ENCODE measurements at regions not wholly inside any gene's neighbourhood (a gene's known extent, or its start where the extent isn't known, plus 50 kb on each side); places are given as distances from the start of the nearest gene placed in this dataset.

DNA sequence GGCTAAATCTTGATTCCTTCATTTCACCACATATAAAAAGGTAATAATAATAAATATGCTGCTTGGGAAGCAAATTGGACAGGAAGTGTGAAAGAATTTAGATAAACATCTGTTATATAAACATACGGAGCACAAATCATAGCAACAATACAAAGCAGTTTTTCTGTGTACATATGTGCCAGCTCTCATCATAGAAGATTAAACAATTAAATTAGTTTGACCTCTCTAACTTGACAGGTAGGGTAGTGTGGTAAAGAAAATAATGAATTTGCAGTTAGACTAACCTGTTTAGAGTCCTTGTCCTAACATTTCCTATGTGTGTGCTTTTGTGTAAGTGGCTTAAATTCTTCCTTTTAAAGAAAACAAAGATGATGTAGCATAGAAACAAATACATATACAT lies 995.7 kb upstream of the TENM4 start:
- Histone ChIP-seq H3K27me3 (no peaks in the 10 kb centered on the region), H3K36me3 (no peaks in the 10 kb centered on the region), H3K4me3 (no peak overlapping the region), H3K9me3 (no peaks in the 10 kb centered on the region), H3K4me1 (no peaks in the 10 kb centered on the region), H3K27ac (no peak overlapping the region)
- TF ChIP-seq, protein P1, sequence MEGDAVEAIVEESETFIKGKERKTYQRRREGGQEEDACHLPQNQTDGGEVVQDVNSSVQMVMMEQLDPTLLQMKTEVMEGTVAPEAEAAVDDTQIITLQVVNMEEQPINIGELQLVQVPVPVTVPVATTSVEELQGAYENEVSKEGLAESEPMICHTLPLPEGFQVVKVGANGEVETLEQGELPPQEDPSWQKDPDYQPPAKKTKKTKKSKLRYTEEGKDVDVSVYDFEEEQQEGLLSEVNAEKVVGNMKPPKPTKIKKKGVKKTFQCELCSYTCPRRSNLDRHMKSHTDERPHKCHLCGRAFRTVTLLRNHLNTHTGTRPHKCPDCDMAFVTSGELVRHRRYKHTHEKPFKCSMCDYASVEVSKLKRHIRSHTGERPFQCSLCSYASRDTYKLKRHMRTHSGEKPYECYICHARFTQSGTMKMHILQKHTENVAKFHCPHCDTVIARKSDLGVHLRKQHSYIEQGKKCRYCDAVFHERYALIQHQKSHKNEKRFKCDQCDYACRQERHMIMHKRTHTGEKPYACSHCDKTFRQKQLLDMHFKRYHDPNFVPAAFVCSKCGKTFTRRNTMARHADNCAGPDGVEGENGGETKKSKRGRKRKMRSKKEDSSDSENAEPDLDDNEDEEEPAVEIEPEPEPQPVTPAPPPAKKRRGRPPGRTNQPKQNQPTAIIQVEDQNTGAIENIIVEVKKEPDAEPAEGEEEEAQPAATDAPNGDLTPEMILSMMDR (IDR thresholded peaks at IDR 0.05) = no peak
- no peak for DNase-seq
- intact Hi-C loops (cut with DNase I; ENCODE audit: low total_unique reads) = no loop called here

DNA sequence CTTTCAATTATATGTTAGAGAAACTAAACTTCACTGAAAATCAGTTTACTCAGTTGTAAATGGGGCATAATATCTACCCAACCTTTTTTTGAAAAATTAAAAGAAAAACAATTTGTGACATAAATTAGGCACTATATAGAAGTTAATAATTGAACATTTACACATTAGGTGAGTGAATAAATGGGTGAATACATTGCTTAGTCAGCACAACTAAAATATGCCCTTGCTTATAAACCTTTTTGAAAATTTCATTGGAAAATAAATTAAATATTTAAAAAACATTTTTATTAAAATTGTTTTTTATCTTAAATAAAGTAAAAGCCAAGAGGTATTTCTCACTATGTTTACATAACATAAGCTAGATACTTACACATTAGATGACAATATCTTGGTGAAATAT lies 994.5 kb upstream of the TENM4 start:
- no peaks in the 10 kb centered on the region for H3K9me3 ChIP-seq
- H3K27ac ChIP-seq = no peak overlapping the region
- no peak for DNase-seq
- intact Hi-C loops (cut with DNase I; ENCODE audit: low total_unique reads) = no loop called here
- H3K36me3 ChIP-seq = no peaks in the 10 kb centered on the region
- H3K27me3 ChIP-seq = no peaks in the 10 kb centered on the region
- H3K4me3 ChIP-seq = no peak overlapping the region
- TF ChIP-seq, protein P1 (IDR thresholded peaks at IDR 0.05) = no peak
- no peaks in the 10 kb centered on the region for H3K4me1 ChIP-seq

DNA sequence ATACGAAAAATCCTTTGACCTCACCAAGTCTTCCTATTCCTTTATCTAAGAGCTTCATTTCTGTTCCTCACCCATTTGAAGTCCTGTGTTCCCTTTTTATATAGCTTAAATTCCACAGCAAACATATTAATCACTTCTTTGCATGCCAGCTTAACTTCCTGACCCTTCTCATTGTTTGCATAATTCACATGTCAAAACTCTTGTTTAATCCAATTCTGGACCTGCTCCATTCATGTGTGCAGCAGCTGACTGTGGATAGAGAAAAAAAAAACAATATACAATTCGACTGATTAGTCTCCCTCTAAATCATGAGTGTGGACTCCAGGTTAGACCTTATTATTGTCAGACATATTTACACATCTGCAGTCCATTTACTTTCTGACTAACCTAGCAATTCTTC lies 991.2 kb upstream of the TENM4 start:
- TF ChIP-seq, protein P1 (IDR thresholded peaks at IDR 0.05) = no peak
- no peak for DNase-seq
- Histone ChIP-seq H3K4me1 (no peaks in the 10 kb centered on the region), H3K9me3 (no peaks in the 10 kb centered on the region), H3K36me3 (no peaks in the 10 kb centered on the region), H3K4me3 (no peak overlapping the region), H3K27ac (no peak overlapping the region), H3K27me3 (no peaks in the 10 kb centered on the region)
- intact Hi-C loops (cut with DNase I; ENCODE audit: low total_unique reads) = no loop called here

DNA sequence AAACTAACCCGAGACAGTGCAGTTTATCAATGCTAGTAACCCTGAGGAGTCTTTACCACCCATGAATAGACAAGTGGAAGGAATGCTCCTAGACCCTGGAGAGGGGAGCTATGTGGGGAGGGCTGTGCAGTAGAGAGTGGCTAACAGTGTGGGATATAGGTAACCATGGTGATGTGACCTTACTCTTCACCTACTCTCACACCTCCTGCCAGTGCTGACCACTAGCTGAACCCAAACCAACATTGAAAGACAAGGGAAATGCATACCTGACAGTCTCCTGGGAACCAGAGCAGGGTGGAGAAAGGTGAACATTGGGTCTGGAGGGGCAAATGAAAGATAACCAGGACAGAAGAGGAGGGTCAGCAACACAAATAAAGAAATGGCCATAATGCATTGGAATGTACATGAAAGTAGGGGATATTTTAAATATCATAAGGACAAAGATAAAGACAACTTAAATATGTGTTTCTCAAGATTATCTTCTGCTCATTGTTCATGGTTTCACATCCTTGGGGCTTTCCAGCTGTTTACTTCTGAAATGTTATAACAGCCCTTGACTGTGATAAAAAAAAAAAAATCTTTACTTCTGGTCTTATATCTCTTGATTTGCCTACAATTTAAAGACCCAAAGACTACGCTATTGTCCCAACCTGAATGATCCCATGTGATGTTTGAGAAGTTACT lies 983.3 kb upstream of the TENM4 start:
- TF ChIP-seq, protein P1 (IDR thresholded peaks at IDR 0.05) = no peak
- no peak overlapping the region for H3K27ac ChIP-seq
- H3K36me3 ChIP-seq = no peaks in the 10 kb centered on the region
- H3K4me1 ChIP-seq = no peaks in the 10 kb centered on the region
- intact Hi-C loops (cut with DNase I; ENCODE audit: low total_unique reads) = no loop called here
- H3K9me3 ChIP-seq = no peaks in the 10 kb centered on the region
- DNase-seq = no peak
- no peaks in the 10 kb centered on the region for H3K27me3 ChIP-seq
- no peak overlapping the region for H3K4me3 ChIP-seq

DNA sequence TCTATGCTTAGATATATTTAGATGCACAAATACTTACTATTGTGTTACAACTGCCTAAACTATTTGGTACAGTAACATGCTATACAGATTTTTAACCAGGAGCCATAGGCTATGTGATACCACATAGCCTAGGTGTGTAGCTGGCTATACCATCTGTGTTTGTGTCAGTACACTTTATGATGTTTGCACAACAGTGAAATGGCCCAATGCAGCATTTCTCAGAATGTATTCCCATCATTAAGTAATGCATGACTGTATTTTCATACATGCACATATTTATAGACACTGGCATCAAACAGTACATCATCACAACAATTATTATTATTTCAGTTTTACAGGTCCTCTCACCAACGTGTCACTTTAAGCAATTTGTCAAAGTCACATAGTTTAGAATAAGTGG lies 979.5 kb upstream of the TENM4 start:
- no peak overlapping the region for H3K27ac ChIP-seq
- H3K27me3 ChIP-seq = no peaks in the 10 kb centered on the region
- no peaks in the 10 kb centered on the region for H3K9me3 ChIP-seq
- no peak overlapping the region for H3K4me3 ChIP-seq
- no peaks in the 10 kb centered on the region for H3K36me3 ChIP-seq
- TF ChIP-seq, protein P1 (IDR thresholded peaks at IDR 0.05) = no peak
- no peaks in the 10 kb centered on the region for H3K4me1 ChIP-seq
- DNase-seq = no peak
- intact Hi-C loops (cut with DNase I; ENCODE audit: low total_unique reads) = no loop called here

DNA sequence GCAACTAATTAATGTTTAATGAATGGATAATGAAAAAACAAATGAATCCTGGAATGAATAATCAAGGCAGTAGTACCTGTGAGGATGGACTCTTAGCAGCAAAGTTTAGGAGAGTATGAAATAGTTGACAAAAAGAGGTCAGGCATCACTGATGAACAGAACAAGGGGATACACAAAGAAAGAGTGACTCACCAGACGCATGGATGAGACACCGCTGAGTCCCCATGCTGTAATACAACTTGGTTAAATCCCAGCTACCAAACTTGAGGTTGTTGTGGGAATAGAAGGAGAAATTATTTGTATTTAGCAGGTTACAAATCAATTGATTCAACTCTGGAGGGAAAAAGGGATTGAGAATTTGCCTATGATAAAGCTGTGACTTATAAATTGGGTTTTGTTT lies 976.9 kb upstream of the TENM4 start:
- Histone ChIP-seq H3K27ac (no peak overlapping the region), H3K36me3 (no peaks in the 10 kb centered on the region), H3K4me3 (no peak overlapping the region), H3K27me3 (no peaks in the 10 kb centered on the region), H3K9me3 (no peaks in the 10 kb centered on the region), H3K4me1 (no peaks in the 10 kb centered on the region)
- intact Hi-C loops (cut with DNase I; ENCODE audit: low total_unique reads) = no loop called here
- no peak for DNase-seq
- TF ChIP-seq, protein P1 (IDR thresholded peaks at IDR 0.05) = no peak

Measured in tibial artery (tissue), 4 donors.